ENCODE measurements at regions not wholly inside any gene's neighbourhood (a gene's known extent, or its start where the extent isn't known, plus 50 kb on each side); places are given as distances from the start of the nearest gene placed in this dataset.

DNA sequence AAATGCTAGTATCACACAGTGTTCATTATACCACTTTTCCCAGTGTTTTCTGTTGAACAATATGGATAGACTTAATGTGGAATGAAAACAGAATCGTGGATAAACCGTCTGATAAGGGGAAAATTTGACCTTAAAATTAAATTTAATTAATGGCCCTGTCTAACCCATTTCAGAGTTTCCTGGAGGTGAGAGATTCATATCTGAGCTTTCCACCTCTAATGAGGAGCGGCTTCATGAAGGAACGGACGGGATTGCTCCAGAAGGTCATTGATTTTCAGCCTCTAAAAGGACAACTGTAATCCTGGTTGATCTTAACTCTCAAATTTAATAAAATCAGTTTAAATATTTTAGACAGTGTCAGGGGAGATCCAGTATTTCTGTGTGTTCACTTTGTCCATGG is 874.9 kb downstream of the GRID1 start:
- H3K27ac ChIP-seq (ENCODE audit: low read depth in 1 of 2, low read length in 2 of 2): no peak overlapping the region
- DNase-seq: no peak
- intact Hi-C loops (cut with micrococcal nuclease): no loop called here
- Mint-ChIP-seq H3K36me3 (no peaks in the 10 kb centered on the region), H3K9me3 (peaks cover 0 to 7% (median 2%) of the 10 kb centered on the region in 7 donors), H3K4me1 (no peaks in the 10 kb centered on the region), H3K27ac (no peak overlapping the region), H3K4me3 (no peak overlapping the region), H3K27me3 (ENCODE audit: low read depth in 3 of 3) (peaks cover 0 to 2% (median 0%) of the 10 kb centered on the region in 3 donors)
- WGBS (ENCODE audit: insufficient coverage): 72% methylated on average over 2 of the region's 5 CpGs
- H3K4me1 ChIP-seq (ENCODE audit: control insufficient read depth in 1 of 2, insufficient read depth in 2 of 2, low read length in 2 of 2): no peaks in the 10 kb centered on the region
- H3K4me3 ChIP-seq (replicated peaks in 1 of 3; ENCODE audit: low read depth in 2 of 3, low read length in 3 of 3): no peak overlapping the region
- TF ChIP-seq, protein P1, sequence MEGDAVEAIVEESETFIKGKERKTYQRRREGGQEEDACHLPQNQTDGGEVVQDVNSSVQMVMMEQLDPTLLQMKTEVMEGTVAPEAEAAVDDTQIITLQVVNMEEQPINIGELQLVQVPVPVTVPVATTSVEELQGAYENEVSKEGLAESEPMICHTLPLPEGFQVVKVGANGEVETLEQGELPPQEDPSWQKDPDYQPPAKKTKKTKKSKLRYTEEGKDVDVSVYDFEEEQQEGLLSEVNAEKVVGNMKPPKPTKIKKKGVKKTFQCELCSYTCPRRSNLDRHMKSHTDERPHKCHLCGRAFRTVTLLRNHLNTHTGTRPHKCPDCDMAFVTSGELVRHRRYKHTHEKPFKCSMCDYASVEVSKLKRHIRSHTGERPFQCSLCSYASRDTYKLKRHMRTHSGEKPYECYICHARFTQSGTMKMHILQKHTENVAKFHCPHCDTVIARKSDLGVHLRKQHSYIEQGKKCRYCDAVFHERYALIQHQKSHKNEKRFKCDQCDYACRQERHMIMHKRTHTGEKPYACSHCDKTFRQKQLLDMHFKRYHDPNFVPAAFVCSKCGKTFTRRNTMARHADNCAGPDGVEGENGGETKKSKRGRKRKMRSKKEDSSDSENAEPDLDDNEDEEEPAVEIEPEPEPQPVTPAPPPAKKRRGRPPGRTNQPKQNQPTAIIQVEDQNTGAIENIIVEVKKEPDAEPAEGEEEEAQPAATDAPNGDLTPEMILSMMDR (IDR thresholded peaks at IDR 0.05): no peak
- H3K9me3 ChIP-seq (replicated peaks in 1 of 2; ENCODE audit: control insufficient read depth in 1 of 2, insufficient read depth in 1 of 2, low read length in 2 of 2): peaks cover 0 to 2% of the 10 kb centered on the region in 2 donors
- no peaks in the 10 kb centered on the region for H3K79me2 ChIP-seq (ENCODE audit: insufficient read depth, low read length)
- no peaks in the 10 kb centered on the region for H3K27me3 ChIP-seq (ENCODE audit: control insufficient read depth in 2 of 2, insufficient read depth in 2 of 2, low read length in 2 of 2)
- H4K20me1 ChIP-seq (ENCODE audit: insufficient read depth, low read length): no peaks in the 10 kb centered on the region
- H2AFZ ChIP-seq (ENCODE audit: insufficient read depth, low read depth, low read length, poor library complexity, severe bottlenecking): no peak overlapping the region
- H3K4me2 ChIP-seq (replicated peaks; ENCODE audit: extremely low read depth, low read length, poor library complexity, severe bottlenecking): no peak overlapping the region
- H3K36me3 ChIP-seq (replicated peaks in 1 of 2; ENCODE audit: control insufficient read depth in 1 of 2, insufficient read depth in 2 of 2, low read length in 2 of 2): no peaks in the 10 kb centered on the region
- no peak overlapping the region for H3K9ac ChIP-seq (ENCODE audit: insufficient read depth, low read length, poor library complexity, severe bottlenecking)

DNA sequence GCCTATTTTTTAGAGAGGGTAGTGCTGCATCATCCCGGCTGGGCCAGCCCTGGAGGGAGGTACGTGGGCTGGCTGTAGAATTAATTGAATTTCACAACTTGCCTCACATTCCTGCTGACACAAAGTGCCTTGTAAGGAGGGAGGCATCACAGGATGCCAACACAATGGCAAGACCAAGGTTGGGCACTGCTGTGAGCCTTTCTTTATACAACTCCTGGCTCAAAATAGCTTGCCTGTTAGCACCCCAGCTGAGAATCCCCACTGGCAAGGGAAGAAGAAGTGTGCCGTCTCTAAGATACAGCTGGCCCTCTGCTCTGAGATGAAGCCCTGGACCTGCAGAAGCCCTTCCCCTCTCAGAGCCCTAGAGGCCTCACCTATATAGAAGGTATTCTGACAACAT is 873.9 kb downstream of the GRID1 start:
- no peak overlapping the region for H3K27ac ChIP-seq (ENCODE audit: low read depth in 1 of 2, low read length in 2 of 2)
- TF ChIP-seq, protein P1 (IDR thresholded peaks at IDR 0.05): no peak
- no peaks in the 10 kb centered on the region for H3K4me1 ChIP-seq (ENCODE audit: control insufficient read depth in 1 of 2, insufficient read depth in 2 of 2, low read length in 2 of 2)
- H3K9me3 ChIP-seq (replicated peaks in 1 of 2; ENCODE audit: control insufficient read depth in 1 of 2, insufficient read depth in 1 of 2, low read length in 2 of 2): no peaks in the 10 kb centered on the region
- H3K9ac ChIP-seq (ENCODE audit: insufficient read depth, low read length, poor library complexity, severe bottlenecking): no peak overlapping the region
- H3K36me3 Mint-ChIP-seq: no peaks in the 10 kb centered on the region
- H3K4me3 ChIP-seq (replicated peaks in 1 of 3; ENCODE audit: low read depth in 2 of 3, low read length in 3 of 3): no peak overlapping the region
- no peak overlapping the region for H3K4me3 Mint-ChIP-seq
- peaks cover 0 to 7% (median 0%) of the 10 kb centered on the region in 7 donors for H3K9me3 Mint-ChIP-seq
- H3K27me3 Mint-ChIP-seq (ENCODE audit: low read depth in 3 of 3): peaks cover 0 to 2% (median 0%) of the 10 kb centered on the region in 3 donors
- H3K27me3 ChIP-seq (ENCODE audit: control insufficient read depth in 2 of 2, insufficient read depth in 2 of 2, low read length in 2 of 2): no peaks in the 10 kb centered on the region
- intact Hi-C loops (cut with micrococcal nuclease): no loop called here
- no peak overlapping the region for H3K27ac Mint-ChIP-seq
- DNase-seq: no peak
- WGBS (ENCODE audit: insufficient coverage): no CpG with 5 or more reads among the region's 3 CpGs
- no peaks in the 10 kb centered on the region for H4K20me1 ChIP-seq (ENCODE audit: insufficient read depth, low read length)
- no peaks in the 10 kb centered on the region for H3K4me1 Mint-ChIP-seq
- H3K36me3 ChIP-seq (replicated peaks in 1 of 2; ENCODE audit: control insufficient read depth in 1 of 2, insufficient read depth in 2 of 2, low read length in 2 of 2): no peaks in the 10 kb centered on the region
- no peaks in the 10 kb centered on the region for H3K79me2 ChIP-seq (ENCODE audit: insufficient read depth, low read length)
- H3K4me2 ChIP-seq (replicated peaks; ENCODE audit: extremely low read depth, low read length, poor library complexity, severe bottlenecking): no peak overlapping the region
- no peak overlapping the region for H2AFZ ChIP-seq (ENCODE audit: insufficient read depth, low read depth, low read length, poor library complexity, severe bottlenecking)
